ENCODE measurements at regions not wholly inside any gene's neighbourhood (a gene's known extent, or its start where the extent isn't known, plus 50 kb on each side); places are given as distances from the start of the nearest gene placed in this dataset.

GRCh38 chr2:63790491-63790890, 51.2 kb upstream of the UGP2 start:
- no peaks in the 10 kb centered on the region for H3K9me3 Mint-ChIP-seq
- ATAC-seq, result no peak
- no peak overlapping the region for H3K4me3 ChIP-seq

GRCh38 chr2:63790906-63791305, 50.8 kb upstream of the UGP2 start:
- Histone ChIP-seq H3F3A (replicated peaks; ENCODE audit: low read depth) (no peaks in the 10 kb centered on the region), H3K79me2 (replicated peaks; ENCODE audit: insufficient read depth) (no peaks in the 10 kb centered on the region), H3K9me2 (ENCODE audit: insufficient read depth) (0 out of 2 replicates have a peak, but pooled peaks cover 6% of the 10 kb centered on the region), H3K27ac (ENCODE audit: low read depth) (no peak overlapping the region), H3K4me3 (no peak overlapping the region), H3K27me3 (ENCODE audit: insufficient read depth) (no peaks in the 10 kb centered on the region), H3K4me1 (ENCODE audit: insufficient read depth) (peaks cover 11% of the 10 kb centered on the region; the same call in 1 of the 2 replicates), H2AFZ (no peak overlapping the region), H3K4me2 (no peak overlapping the region), H3K36me3 (ENCODE audit: insufficient read depth) (no peaks in the 10 kb centered on the region), H4K20me1 (replicated peaks; ENCODE audit: insufficient read depth) (no peaks in the 10 kb centered on the region)
- peaks cover 5% of the 10 kb centered on the region; the same call in 2 of the 3 replicates for H3K36me3 Mint-ChIP-seq (ENCODE audit: low read depth)
- H3K9me3 Mint-ChIP-seq, result no peaks in the 10 kb centered on the region
- ATAC-seq (no peak; the same call in 2 of the 3 replicates), DNase-seq (ENCODE audit: low spot score) (no peak)
- no peak overlapping the region for H3K27ac Mint-ChIP-seq
- H3K27me3 Mint-ChIP-seq (ENCODE audit: insufficient read depth, low read depth, poor library complexity), result peaks cover 1% of the 10 kb centered on the region
- H3K4me3 Mint-ChIP-seq, result no peak overlapping the region
- peaks cover 23% of the 10 kb centered on the region for H3K4me1 Mint-ChIP-seq
- TF ChIP-seq EZH2 (IDR thresholded peaks at IDR 0.05; ENCODE audit: low read depth, unreplicated experiment) (no peak), ZNF331 (CRISPR knock-in tag; IDR thresholded peaks at IDR 0.05; ENCODE audit: low read depth) (no peak), NANOG (IDR thresholded peaks at IDR 0.05; ENCODE audit: borderline replicate concordance) (no peak), POLR2AphosphoS5 (IDR thresholded peaks at IDR 0.05; ENCODE audit: low read depth) (no peak), STAT1 (IDR thresholded peaks at IDR 0.05; ENCODE audit: unreplicated experiment) (no peak), ZNF114 (CRISPR knock-in tag; IDR thresholded peaks at IDR 0.05) (no peak)
- TF ChIP-seq, protein P1, sequence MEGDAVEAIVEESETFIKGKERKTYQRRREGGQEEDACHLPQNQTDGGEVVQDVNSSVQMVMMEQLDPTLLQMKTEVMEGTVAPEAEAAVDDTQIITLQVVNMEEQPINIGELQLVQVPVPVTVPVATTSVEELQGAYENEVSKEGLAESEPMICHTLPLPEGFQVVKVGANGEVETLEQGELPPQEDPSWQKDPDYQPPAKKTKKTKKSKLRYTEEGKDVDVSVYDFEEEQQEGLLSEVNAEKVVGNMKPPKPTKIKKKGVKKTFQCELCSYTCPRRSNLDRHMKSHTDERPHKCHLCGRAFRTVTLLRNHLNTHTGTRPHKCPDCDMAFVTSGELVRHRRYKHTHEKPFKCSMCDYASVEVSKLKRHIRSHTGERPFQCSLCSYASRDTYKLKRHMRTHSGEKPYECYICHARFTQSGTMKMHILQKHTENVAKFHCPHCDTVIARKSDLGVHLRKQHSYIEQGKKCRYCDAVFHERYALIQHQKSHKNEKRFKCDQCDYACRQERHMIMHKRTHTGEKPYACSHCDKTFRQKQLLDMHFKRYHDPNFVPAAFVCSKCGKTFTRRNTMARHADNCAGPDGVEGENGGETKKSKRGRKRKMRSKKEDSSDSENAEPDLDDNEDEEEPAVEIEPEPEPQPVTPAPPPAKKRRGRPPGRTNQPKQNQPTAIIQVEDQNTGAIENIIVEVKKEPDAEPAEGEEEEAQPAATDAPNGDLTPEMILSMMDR (conservative IDR thresholded peaks at IDR 0.05; ENCODE audit: low read depth in 2 of 2), result no peak

More at GRCh38 chr2:63790491-63790890, 51.2 kb upstream of the UGP2 start:
- Histone ChIP-seq H3K27me3 (ENCODE audit: insufficient read depth) (no peaks in the 10 kb centered on the region), H3K79me2 (replicated peaks; ENCODE audit: insufficient read depth) (no peaks in the 10 kb centered on the region), H3K36me3 (ENCODE audit: insufficient read depth) (no peaks in the 10 kb centered on the region), H3K4me2 (no peak overlapping the region), H2AFZ (no peak overlapping the region), H3K9me2 (ENCODE audit: insufficient read depth) (0 out of 2 replicates have a peak, but pooled peaks cover 6% of the 10 kb centered on the region), H3K27ac (ENCODE audit: low read depth) (no peak overlapping the region), H4K20me1 (replicated peaks; ENCODE audit: insufficient read depth) (no peaks in the 10 kb centered on the region), H3F3A (replicated peaks; ENCODE audit: low read depth) (no peaks in the 10 kb centered on the region), H3K4me1 (ENCODE audit: insufficient read depth) (peaks cover 13% of the 10 kb centered on the region)
- no peak overlapping the region for H3K27ac Mint-ChIP-seq
- H3K27me3 Mint-ChIP-seq (ENCODE audit: insufficient read depth, low read depth, poor library complexity), result peaks cover 1% of the 10 kb centered on the region
- H3K4me3 Mint-ChIP-seq, result no peak overlapping the region
- TF ChIP-seq EZH2 (IDR thresholded peaks at IDR 0.05; ENCODE audit: low read depth, unreplicated experiment) (no peak), ZNF114 (CRISPR knock-in tag; IDR thresholded peaks at IDR 0.05) (no peak), EZH2phosphoT487 (IDR thresholded peaks at IDR 0.05; ENCODE audit: unreplicated experiment) (no peak)
- TF ChIP-seq, protein P2, sequence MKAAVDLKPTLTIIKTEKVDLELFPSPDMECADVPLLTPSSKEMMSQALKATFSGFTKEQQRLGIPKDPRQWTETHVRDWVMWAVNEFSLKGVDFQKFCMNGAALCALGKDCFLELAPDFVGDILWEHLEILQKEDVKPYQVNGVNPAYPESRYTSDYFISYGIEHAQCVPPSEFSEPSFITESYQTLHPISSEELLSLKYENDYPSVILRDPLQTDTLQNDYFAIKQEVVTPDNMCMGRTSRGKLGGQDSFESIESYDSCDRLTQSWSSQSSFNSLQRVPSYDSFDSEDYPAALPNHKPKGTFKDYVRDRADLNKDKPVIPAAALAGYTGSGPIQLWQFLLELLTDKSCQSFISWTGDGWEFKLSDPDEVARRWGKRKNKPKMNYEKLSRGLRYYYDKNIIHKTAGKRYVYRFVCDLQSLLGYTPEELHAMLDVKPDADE (IDR thresholded peaks at IDR 0.05), result no peak
- TF ChIP-seq, protein P1 (conservative IDR thresholded peaks at IDR 0.05; ENCODE audit: low read depth in 2 of 2), result no peak
- TF ChIP-seq, protein P3, sequence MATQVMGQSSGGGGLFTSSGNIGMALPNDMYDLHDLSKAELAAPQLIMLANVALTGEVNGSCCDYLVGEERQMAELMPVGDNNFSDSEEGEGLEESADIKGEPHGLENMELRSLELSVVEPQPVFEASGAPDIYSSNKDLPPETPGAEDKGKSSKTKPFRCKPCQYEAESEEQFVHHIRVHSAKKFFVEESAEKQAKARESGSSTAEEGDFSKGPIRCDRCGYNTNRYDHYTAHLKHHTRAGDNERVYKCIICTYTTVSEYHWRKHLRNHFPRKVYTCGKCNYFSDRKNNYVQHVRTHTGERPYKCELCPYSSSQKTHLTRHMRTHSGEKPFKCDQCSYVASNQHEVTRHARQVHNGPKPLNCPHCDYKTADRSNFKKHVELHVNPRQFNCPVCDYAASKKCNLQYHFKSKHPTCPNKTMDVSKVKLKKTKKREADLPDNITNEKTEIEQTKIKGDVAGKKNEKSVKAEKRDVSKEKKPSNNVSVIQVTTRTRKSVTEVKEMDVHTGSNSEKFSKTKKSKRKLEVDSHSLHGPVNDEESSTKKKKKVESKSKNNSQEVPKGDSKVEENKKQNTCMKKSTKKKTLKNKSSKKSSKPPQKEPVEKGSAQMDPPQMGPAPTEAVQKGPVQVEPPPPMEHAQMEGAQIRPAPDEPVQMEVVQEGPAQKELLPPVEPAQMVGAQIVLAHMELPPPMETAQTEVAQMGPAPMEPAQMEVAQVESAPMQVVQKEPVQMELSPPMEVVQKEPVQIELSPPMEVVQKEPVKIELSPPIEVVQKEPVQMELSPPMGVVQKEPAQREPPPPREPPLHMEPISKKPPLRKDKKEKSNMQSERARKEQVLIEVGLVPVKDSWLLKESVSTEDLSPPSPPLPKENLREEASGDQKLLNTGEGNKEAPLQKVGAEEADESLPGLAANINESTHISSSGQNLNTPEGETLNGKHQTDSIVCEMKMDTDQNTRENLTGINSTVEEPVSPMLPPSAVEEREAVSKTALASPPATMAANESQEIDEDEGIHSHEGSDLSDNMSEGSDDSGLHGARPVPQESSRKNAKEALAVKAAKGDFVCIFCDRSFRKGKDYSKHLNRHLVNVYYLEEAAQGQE (IDR thresholded peaks at IDR 0.05; ENCODE audit: unreplicated experiment), result no peak
- H3K36me3 Mint-ChIP-seq (ENCODE audit: low read depth), result peaks cover 5% of the 10 kb centered on the region; the same call in 2 of the 3 replicates
- peaks cover 25% of the 10 kb centered on the region for H3K4me1 Mint-ChIP-seq
- no peak for DNase-seq (ENCODE audit: low spot score)

Measured in GM23338 (cell line).